ENCODE measurements at regions not wholly inside any gene's neighbourhood (a gene's known extent, or its start where the extent isn't known, plus 50 kb on each side); places are given as distances from the start of the nearest gene placed in this dataset.
A peak's percentile ranks its signal among the peaks of the same experiment; 100 is the strongest.
"Not testable (repeated sequence)": the region's sequence is repeated elsewhere in the genome, so short reads cannot be mapped to it uniquely, and the experiment has no call there.

DNA sequence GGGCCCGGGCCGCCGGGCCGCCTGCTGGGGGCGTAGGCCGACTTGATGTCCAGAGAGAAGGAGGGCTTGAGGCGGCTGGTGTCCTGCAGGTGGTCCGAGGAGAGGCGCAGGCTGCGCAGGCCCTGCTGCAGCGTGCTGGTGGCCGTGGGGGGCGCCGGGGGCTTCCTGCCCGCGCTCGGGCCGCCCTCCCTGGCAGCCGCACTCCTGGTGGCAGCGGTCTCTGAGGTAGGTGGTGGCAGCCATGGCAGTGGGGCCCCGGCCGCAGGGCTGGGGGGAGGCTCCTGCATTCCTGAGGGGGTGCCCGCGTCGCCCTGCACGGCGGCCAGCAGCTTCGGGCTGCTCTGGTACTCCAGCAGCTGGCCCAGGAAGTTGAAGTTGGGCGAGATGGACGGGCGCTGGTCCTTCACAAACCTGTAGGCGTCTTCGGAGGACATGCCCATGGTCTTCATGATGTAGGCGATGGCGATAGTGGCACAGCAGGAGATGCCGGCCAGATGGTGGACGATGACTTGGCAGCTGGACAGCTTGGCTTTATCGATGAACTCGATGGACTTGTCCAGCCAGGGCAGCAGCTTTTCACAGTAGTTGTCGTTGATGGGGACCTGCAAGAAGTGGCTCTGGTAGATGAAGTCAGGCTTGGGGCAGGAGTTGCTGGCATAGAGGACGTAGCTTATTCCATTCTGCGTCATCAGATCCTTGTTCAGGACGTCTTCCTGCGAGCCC lies 136.1 kb upstream of the PTPN20 start:
- not testable (repeated sequence) for H3K27me3 Mint-ChIP-seq; H3K4me3 Mint-ChIP-seq; H3K36me3 Mint-ChIP-seq (ENCODE audit: low read depth); H3K27ac Mint-ChIP-seq; H3K9me3 Mint-ChIP-seq; H3K4me1 Mint-ChIP-seq (ENCODE audit: low read depth); DNase-seq

DNA sequence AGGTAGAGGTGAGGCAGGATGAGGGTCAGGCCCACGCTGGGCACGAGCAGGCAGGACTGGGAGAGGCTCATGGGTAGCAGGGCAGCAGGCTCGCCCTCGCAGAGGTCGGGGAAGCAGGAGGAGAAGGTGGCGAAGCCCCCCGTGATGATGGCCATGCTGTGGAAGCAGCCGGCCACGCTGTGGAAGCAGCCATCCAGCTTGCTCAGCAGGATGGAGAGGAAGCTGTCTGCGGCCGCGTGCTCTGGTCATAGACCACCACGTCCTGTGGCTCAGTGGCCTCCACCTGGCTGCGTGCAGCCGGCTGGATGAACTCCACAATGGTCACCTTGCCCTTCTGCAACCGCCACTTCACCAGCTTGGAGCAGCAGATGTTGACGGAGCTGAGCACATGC lies 135.6 kb upstream of the PTPN20 start:
- not testable (repeated sequence) for H3K27ac Mint-ChIP-seq; H3K36me3 Mint-ChIP-seq (ENCODE audit: low read depth); DNase-seq; H3K4me1 Mint-ChIP-seq (ENCODE audit: low read depth); H3K27me3 Mint-ChIP-seq; H3K4me3 Mint-ChIP-seq; H3K9me3 Mint-ChIP-seq

DNA sequence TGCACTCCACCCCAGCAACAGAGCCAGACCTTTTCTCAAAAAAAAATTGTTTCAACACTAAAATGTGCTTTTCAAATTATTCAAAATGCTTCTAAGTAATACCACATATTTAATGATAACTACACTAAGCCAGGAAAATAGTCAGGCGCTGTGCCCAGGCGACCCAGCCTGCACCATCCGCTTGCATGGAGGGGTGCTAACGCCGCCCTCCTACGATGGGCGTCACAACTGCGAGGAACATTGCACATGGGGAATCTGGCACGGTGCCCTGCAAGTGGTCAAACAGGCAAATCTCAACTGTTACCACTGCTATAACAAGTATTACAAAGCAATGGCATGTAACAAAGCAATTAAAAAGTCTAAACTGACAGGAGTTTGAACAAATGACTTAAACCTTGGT lies 131.7 kb upstream of the PTPN20 start:
- H3K4me3 Mint-ChIP-seq; DNase-seq; H3K36me3 Mint-ChIP-seq (ENCODE audit: low read depth); H3K27me3 Mint-ChIP-seq; H3K27ac Mint-ChIP-seq; H3K9me3 Mint-ChIP-seq: not testable (repeated sequence)
- H3K4me1 Mint-ChIP-seq (ENCODE audit: low read depth) = peaks cover 16% of the 10 kb centered on the region

- H3K36me3 Mint-ChIP-seq (ENCODE audit: low read depth); H3K4me3 Mint-ChIP-seq; H3K9me3 Mint-ChIP-seq; DNase-seq; H3K27ac Mint-ChIP-seq; H3K27me3 Mint-ChIP-seq: not testable (repeated sequence)
- peaks cover 16% of the 10 kb centered on the region for H3K4me1 Mint-ChIP-seq (ENCODE audit: low read depth)
These were observed 131.1 kb upstream of the PTPN20 start for GRCh38 chr10:46780164-46780563.

- H3K27ac Mint-ChIP-seq; H3K4me3 Mint-ChIP-seq; H3K9me3 Mint-ChIP-seq; DNase-seq; H3K36me3 Mint-ChIP-seq (ENCODE audit: low read depth); H3K27me3 Mint-ChIP-seq: not testable (repeated sequence)
- peaks cover 16% of the 10 kb centered on the region for H3K4me1 Mint-ChIP-seq (ENCODE audit: low read depth)
These were observed 130.2 kb upstream of the PTPN20 start for GRCh38 chr10:46781001-46781400.

- H3K4me1 Mint-ChIP-seq (ENCODE audit: low read depth) = peaks cover 17% of the 10 kb centered on the region
- not testable (repeated sequence) for H3K9me3 Mint-ChIP-seq; DNase-seq; H3K27me3 Mint-ChIP-seq; H3K4me3 Mint-ChIP-seq; H3K36me3 Mint-ChIP-seq (ENCODE audit: low read depth)
- H3K27ac Mint-ChIP-seq = peak overlapping the region; percentile 40
These were observed 129.0 kb upstream of the PTPN20 start for GRCh38 chr10:46782001-46782874.

DNA sequence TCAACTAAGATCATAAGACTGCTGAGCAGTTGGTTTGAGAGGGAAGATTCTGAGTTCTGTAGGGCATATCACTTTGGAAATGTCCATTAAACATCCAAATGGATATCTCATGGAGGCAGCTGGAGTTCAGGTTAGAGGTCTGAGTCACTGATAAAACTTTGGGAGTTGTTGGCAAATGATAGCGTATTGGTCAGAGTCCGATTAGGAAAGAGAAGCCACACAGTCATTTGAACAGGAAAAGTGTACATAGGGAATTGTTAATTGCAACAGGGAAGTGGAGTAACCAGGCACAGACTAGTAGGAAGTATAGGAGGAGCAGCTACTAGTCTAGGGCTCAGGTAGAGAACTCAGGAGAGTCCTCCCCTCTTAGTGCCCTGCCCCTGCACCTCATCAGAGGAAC lies 126.6 kb upstream of the PTPN20 start:
- peaks cover 20% of the 10 kb centered on the region for H3K4me1 Mint-ChIP-seq (ENCODE audit: low read depth)
- not testable (repeated sequence) for DNase-seq; H3K36me3 Mint-ChIP-seq (ENCODE audit: low read depth); H3K4me3 Mint-ChIP-seq; H3K9me3 Mint-ChIP-seq; H3K27ac Mint-ChIP-seq; H3K27me3 Mint-ChIP-seq

DNA sequence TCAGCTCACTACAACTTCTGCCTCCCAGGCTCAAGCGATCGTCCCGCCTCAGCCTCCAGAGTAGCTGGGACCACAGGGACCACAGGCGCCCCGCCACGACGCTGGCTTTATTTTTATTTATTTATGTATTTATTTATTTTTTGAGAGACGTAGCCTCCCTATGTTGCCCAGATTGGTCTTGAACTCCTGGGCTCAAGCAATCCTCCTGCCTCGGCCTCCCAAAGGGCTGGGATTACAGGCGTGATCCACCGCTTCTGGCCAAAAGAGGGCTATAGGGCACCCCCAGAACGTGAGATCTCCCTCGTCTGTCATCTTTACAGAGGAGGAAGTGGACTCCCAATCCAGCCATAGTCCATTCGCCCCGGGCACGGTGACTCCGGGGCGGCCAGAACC lies 125.1 kb upstream of the PTPN20 start:
- Mint-ChIP-seq H3K27ac (peak overlapping the region; percentile 66), H3K4me3 (peak overlapping the region; percentile 88), H3K4me1 (ENCODE audit: low read depth) (peaks cover 18% of the 10 kb centered on the region)
- not testable (repeated sequence) for H3K9me3 Mint-ChIP-seq; H3K27me3 Mint-ChIP-seq; H3K36me3 Mint-ChIP-seq (ENCODE audit: low read depth)
- peak; percentile 41 for DNase-seq

DNA sequence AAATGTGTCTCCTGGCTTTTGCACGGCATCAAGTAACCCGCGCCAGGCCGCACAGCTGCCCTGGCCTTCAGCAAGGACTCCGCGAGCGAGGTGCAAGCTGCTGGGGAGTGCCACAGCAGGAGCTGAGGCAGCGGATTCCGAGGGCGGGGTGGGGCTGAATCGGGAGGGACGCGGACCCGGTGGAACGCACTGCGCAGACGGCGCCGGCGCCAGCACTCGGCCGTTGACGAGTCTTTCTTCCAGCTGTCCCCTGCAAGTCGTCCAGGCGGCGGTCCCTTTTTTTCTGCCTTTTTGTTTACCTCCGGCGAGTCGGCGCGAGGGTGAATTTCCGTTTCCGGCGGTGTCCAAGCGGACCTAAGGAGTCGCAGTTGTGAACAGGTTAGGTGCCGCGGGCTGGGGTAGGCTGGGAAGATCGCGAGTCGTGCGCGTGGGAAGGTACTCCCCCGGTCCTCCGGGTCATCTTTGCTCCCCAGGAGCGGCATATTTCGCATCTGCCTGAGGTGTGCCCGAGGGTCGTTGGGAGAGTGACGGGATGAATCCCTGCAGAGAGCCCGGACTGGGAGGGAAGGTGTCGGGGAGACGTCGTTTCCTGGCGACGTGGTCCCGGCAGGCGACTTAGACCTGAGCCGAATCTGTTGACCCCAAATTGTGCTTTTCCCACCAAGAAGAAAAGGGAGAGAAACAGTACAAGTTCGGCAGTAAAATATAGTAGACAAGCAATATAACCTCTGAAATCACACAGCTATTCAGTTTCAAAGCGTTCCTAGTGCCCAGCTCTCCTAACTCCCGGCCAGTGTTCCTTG lies 124.5 kb upstream of the PTPN20 start:
- H3K27me3 Mint-ChIP-seq; H3K9me3 Mint-ChIP-seq; H3K36me3 Mint-ChIP-seq (ENCODE audit: low read depth): not testable (repeated sequence)
- Mint-ChIP-seq H3K27ac (peak overlapping the region; percentile 89), H3K4me3 (peak overlapping the region; percentile 88), H3K4me1 (ENCODE audit: low read depth) (peaks cover 14% of the 10 kb centered on the region)
- peak; percentile 82 for DNase-seq

GRCh38 chr10:46787321-46787615 lies 124.0 kb upstream of the PTPN20 start:
- H3K27ac Mint-ChIP-seq = no peak overlapping the region
- H3K4me1 Mint-ChIP-seq (ENCODE audit: low read depth) = peaks cover 10% of the 10 kb centered on the region
- no peaks in the 10 kb centered on the region for H3K27me3 Mint-ChIP-seq
- peaks cover 11% of the 10 kb centered on the region for H3K36me3 Mint-ChIP-seq (ENCODE audit: low read depth)
- H3K9me3 Mint-ChIP-seq = no peaks in the 10 kb centered on the region
- DNase-seq = no peak
- peak overlapping the region; percentile 88 for H3K4me3 Mint-ChIP-seq

DNA sequence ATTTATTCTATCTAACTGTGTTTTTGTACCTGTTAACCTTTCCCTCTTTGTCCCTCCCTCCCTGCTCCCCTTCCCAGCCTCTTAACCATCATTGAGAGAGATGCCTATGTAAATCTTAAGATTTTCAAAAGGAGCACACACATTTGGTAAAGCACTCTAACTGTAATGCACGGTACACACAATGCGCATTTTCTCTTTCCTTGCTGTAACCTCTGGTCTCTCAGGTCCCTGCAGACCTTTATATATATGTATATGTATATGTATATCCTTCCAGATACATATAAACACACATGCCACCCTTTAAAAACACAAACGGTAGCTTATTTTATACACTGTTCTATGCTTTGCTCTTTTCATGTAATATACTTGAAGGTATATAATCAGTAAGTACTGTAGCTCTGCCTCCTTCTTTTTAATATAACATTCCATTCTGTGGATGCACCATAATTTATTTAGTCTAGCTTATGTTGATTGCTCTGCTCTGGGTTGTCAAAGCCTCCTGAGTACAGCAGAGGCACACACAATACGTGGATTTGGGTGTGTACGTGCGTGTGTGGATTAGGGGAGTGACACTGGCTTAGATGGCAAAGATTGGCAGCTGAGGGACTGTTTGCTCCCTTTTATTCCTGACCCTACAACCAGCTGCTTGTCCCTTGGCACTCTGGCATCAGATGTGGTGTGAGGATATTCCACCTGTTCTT lies 118.4 kb upstream of the PTPN20 start:
- not testable (repeated sequence) for H3K4me3 Mint-ChIP-seq; H3K9me3 Mint-ChIP-seq; H3K27me3 Mint-ChIP-seq; DNase-seq; H3K27ac Mint-ChIP-seq; H3K4me1 Mint-ChIP-seq (ENCODE audit: low read depth)
- peaks cover 21% of the 10 kb centered on the region for H3K36me3 Mint-ChIP-seq (ENCODE audit: low read depth)

- H3K27me3 Mint-ChIP-seq; H3K9me3 Mint-ChIP-seq; H3K4me1 Mint-ChIP-seq (ENCODE audit: low read depth); H3K27ac Mint-ChIP-seq; DNase-seq; H3K4me3 Mint-ChIP-seq: not testable (repeated sequence)
- peaks cover 36% of the 10 kb centered on the region for H3K36me3 Mint-ChIP-seq (ENCODE audit: low read depth)
These were observed 114.9 kb upstream of the PTPN20 start for GRCh38 chr10:46796351-46796750.

- H3K9me3 Mint-ChIP-seq, H3K4me3 Mint-ChIP-seq: not testable (repeated sequence)
These were observed 109.2 kb upstream of the PTPN20 start for GRCh38 chr10:46802010-46802409.

GRCh38 chr10:46803082-46803481 lies 108.1 kb upstream of the PTPN20 start:
- H3K27ac Mint-ChIP-seq; DNase-seq; H3K27me3 Mint-ChIP-seq; H3K4me1 Mint-ChIP-seq (ENCODE audit: low read depth); H3K4me3 Mint-ChIP-seq; H3K9me3 Mint-ChIP-seq: not testable (repeated sequence)
- H3K36me3 Mint-ChIP-seq (ENCODE audit: low read depth) = peaks cover 25% of the 10 kb centered on the region

More at GRCh38 chr10:46802010-46802409, 109.2 kb upstream of the PTPN20 start:
- not testable (repeated sequence) for DNase-seq; H3K27ac Mint-ChIP-seq; H3K4me1 Mint-ChIP-seq (ENCODE audit: low read depth); H3K27me3 Mint-ChIP-seq
- peaks cover 27% of the 10 kb centered on the region for H3K36me3 Mint-ChIP-seq (ENCODE audit: low read depth)

Data from activated T-cell treated with anti-CD3 and anti-CD28 coated beads, Interleukin-2, amount 50 U/mL, for 24 hours (primary cell).